GM18861 (cell line): ENCODE measurements at regions not wholly inside any gene's neighbourhood (a gene's known extent, or its start where the extent isn't known, plus 50 kb on each side); places are given as distances from the start of the nearest gene placed in this dataset.
"Not testable (repeated sequence)": the region's sequence is repeated elsewhere in the genome, so short reads cannot be mapped to it uniquely, and the experiment has no call there.

Experiments
- ATAC-seq: cut with Tn5 transposase; IDR thresholded peaks from one replicate; pipeline ENCODE4 v1.9.1; 2021; ENCODE audit not compliant: unreplicated experiment

GRCh38 chr3:89912031-89912430 lies 804.6 kb downstream of the EPHA3 start:
- ATAC-seq = no peak

DNA sequence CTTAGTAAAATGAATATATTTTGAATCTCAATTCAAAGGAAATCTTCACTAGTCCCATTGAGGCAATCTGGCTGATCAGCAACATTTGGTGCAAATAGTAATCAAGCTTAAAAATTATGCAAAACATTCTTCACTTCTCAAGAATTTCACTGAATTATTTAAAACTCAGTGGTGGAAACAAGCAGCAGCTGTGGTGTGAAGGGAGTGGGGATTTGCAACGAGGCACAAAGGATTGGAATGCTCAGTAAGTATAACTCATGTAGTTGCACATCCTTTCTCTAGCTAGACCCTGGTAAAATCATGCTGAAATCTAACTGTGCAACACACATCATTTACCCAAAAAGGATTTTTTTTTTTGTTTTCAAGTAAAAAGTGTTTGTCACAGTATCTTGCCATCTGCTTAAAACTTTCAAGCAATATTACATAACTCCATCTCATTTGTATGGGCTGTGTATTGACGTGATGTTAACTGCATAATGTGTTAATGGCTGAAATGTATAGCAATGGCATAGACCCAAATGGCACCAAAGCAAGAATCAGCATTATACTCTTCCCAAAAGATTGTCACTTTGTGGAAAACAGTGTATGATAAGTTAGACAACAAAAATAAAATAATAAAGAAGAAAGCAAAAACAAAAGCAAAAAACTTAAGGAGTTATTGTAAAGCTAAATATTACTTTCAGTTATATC lies 816.6 kb downstream of the EPHA3 start:
- ATAC-seq = no peak

DNA sequence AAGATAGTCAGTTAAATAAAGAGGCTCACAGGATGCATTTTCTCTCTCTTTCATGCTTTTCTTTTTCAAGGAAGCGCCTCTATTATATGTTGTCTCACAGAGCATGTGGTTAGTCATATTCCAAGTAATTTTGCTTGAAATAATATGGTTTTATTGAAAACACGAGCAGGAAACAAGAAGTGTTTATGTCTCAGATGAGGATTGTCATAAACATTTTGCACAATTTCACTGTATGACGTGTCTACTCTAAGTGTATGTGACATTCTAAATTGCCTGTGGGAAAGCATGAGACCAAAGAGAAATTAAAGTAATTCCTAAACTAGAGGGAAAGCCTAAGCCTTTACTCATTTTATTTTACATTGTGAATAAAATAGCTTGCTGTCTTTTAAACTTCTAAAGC lies 818.6 kb downstream of the EPHA3 start:
- no peak for ATAC-seq

DNA sequence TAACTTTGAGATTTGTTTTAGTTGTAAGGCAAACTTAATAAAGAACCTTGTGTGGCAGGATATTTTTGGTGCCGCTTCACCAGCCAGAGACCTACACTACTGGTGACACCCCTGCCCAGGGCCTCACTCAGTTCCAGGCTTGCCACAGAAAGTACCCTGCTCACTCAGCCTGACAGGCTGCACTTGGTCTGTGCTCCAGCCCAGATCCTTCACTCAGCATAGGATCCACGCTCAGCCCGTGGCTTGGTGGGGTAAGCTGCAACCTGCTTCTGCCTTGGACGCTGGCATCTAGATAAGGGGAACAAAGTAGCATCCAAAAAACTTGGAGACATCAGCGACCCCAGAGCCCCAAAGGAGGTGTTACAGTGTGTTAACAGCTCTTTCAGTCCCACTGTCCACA lies 825.5 kb downstream of the EPHA3 start:
- no peak for ATAC-seq

DNA sequence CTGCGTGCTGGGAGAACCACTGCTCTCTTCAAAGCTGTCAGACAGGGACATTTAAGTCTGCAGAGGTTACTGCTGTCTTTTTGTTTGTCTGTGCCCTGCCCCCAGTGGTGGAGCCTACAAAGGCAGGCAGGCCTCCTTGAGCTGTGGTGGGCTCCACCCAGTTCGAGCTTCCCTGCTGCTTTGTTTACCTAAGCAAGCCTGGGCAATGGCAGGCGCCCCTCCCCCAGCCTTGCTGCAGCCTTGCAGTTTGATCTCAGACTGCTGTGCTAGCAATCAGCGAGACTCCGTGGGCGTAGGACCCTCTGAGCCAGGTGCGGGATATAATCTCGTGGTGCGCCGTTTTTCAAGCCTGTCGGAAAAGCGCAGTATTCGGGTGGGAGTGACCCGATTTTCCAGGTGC lies 837.0 kb downstream of the EPHA3 start:
- ATAC-seq = not testable (repeated sequence)

DNA sequence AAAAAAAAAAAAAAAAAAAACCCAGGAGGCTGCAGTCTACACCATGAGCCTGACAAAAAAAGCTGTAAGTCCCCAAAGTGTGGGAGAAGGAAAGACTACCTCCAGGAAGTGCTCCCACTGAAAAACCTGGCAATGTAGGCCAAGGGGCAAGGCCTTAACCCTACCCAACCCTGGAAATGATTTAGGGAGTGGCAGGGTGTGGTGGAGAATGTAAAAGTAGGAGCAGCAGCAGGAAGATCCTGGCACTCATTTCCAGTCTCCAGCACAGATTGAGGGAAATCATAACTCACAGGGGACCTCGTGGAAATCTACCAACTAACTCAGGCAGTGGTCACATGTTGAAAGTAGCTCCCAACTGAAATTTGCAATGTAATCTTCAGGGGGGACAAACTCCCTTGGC lies 839.5 kb downstream of the EPHA3 start:
- ATAC-seq = no peak

DNA sequence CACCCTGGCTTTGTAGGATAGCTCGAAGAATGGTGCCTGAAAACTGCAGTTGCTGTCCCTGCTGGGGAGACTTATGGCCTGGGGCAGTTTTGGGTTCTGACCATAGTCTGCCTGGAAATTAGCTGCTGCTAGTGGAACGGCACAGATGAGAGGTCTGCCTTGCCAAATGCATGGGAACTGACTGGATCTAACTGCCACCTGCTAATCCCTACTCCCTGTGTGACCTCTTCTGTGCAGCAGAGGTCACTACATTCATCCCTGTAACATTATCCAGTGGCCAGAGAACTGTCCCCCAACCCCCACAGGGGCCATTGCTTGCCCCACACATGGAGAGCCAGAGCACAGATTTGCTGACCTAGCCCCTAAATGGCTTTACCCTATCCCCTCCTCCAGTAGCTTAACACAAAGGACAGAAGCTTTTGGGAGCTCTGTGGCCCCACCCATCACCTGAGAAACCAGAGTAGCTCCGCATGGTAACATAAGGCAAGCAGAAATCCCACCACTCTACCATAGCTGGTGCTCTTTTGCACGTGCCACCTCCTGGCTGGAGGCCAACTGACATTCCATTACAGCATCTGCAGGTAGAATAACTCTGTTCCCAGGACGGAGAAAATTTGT lies 840.0 kb downstream of the EPHA3 start:
- no peak for ATAC-seq

- no peak for ATAC-seq
Observed at GRCh38 chr3:89948008-89948407, 840.6 kb downstream of the EPHA3 start.

DNA sequence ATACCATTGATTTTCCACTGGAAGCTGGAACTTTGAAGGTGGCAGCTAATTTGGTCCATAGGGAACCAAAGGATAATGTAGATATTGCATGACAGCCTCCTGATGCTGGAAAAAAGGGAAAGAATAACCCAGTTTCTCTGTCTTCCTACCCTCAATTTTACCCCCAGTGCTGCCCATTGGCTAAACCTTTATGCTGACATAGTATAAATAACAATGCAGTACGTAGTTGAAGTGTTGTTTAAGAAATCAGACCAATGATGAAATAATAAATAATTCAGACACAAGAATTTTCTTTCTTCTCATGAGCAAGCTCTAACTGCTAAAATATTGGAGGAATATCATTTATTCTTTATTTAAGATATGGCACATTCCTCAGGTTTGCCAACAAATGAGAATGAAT lies 843.4 kb downstream of the EPHA3 start:
- no peak for ATAC-seq

DNA sequence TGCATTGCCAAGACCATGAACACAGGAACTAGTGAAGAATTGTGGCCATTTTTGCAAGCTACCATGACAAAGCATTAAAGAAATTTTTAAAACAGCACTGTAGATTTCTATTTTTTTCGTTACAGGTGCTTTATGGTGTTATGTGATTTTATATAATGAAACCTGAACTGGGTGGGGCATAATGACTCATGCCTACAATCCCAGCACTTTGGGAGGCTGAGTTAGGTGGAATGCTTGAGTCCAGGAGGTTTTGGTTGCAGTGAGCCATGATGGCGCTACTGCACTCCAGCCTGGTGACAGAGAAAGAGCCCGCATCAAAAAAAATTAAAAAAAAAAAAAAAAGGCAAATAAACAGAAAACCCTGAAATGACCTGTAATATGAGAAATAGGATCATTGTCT lies 846.7 kb downstream of the EPHA3 start:
- ATAC-seq = no peak

DNA sequence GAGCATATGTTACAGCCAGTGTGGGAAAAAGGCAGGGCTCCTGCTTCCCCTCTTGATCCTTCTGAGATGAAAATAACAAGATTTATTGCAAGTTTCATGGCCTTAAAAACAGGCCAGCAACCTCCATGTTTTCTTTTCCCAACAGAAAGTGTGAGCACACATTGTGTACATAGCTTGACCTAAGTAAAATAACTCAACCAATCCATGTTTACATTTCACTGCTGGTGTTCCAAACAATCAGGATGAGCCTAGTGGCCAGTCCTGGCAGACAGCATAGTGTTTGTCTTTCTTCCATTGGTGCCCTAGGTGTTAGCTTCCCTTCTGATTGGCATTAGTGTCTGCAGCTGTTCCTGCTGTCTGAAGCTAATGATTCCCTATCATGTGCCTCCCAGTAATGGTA lies 847.7 kb downstream of the EPHA3 start:
- ATAC-seq = no peak

DNA sequence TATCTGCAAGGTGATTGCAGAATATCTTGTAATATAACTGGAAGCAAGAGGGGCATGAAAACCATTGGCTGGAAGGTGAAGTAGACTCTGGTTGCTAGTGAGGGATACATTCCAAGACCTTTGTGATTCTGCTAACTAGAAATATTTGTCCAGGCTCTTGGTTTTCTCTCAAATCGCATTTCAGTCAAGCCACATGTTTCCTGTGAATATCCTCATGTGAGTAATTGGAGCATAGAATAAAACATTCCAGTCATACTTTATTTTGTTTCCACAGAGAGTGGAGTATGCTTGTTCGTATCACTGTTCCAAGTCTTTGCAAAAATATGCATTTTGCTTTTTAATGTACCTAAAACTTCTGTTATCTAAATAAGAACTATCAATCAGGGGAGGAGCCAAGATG lies 850.0 kb downstream of the EPHA3 start:
- no peak for ATAC-seq

DNA sequence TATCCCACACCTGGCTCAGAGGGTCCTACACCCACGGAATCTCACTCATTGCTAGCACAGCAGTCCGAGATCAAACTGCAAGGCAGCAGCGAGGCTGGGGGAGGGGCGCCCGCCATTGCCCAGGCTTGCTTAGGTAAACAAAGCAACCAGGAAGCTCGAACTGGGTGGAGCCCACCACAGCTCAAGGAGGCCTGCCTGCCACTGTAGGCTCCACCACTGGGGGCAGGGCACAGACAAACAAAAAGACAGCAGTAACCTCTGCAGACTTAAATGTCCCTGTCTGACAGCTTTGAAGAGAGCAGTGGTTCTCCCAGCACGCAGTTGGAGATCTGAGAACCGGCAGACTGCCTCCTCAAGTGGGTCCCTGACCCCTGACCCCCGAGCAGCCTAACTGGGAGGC lies 850.7 kb downstream of the EPHA3 start:
- ATAC-seq = not testable (repeated sequence)

GRCh38 chr3:89964347-89964746 lies 856.9 kb downstream of the EPHA3 start:
- no peak for ATAC-seq

DNA sequence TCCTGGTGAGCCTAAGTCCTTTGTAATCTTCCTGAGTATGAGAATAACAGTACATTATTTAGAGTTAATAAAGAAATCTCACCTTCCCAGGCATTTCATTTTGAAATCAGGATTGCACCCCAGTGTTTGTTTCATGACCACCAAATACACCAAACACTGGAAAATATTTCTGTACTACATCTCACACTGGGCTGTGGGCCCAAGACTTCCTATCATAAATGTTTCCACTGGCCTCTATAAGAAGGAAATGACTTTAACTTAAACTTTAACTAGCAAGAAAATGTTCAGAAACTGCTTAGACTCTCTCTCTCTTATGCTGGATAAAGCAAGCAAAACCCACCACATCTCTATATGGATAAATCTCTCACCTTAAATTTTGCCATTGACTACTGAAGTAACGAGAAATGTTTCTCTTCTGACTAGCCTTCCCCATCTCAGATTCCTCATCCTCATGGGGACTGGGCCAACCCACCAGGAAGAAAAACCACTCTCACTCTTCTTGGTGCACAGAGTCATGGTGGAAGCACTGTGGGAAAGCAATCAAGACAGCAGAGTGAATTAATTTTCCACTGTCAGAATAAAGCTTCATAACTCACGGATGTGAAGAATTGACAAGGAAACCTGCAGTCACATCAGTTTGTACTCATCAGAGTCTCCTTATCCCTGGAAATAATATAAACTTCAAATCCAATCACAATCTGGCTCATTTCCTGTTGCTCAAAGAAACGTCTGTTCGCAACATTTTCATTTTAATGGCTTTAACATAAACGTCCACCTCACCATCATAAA lies 859.6 kb downstream of the EPHA3 start:
- ATAC-seq = no peak

- no peak for ATAC-seq
Observed at GRCh38 chr3:89971329-89971728, 863.9 kb downstream of the EPHA3 start.

DNA sequence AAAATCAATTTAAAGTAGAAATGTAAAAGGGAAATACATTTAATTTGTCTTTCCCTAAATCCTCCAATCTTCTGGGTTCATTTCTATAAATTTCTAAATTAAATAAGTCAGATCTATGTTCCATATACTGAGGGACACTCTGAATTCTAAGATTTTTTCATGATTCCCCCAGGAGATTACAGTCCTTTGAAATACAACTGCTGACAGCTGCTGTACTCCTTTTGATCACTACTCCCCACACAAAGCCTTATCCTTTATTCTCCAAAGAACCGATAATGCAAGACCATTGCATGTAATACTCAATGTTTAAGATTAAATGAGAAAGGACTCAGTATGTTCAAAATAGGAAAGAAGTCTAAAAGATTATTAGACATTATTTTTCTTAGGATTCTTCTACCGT lies 865.7 kb downstream of the EPHA3 start:
- no peak for ATAC-seq

DNA sequence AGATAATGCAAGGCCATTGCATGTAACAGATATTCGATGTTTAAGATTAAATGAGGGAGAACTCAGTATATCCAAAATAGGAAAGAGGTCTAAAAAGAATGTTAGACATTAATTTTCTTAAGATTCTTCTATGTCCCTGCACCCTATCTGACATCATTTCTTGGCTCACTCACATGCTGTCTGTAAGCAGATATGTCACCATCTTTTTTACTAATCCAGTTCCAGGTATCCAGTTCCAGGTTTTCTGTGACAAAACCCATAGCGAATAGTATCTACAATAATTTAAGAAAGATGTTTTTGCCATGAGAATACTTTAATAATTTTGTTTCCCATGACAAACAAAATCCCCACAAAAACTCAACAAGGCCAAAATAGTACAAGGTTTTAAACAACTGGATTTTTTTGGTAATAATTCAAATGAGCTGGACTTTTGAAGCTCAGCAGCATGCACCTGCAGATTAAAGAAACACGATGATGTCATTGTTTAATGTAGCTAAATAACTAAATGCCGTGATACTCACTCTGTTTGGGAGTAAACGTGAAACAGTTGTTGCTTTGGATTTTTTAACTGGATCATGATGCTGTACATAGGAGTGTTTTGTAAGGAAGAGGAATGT lies 867.6 kb downstream of the EPHA3 start:
- no peak for ATAC-seq

DNA sequence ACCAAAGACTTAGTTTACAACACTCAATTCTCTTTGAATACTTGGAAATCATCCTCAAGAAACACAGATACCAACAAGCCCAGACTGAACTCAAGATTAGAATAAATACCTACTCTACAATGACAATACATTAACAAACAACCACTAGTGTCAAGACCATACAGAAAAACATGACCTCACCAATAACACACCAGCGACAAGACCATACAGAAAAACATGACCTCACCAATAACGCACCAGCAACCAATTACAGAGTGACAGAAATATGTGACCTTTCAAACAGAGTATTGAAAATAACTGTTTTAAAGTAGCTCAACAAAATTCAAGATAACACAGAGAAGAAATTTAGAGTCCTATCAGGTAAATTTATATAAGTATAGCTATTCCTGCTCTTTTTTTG lies 876.0 kb downstream of the EPHA3 start:
- ATAC-seq = no peak

DNA sequence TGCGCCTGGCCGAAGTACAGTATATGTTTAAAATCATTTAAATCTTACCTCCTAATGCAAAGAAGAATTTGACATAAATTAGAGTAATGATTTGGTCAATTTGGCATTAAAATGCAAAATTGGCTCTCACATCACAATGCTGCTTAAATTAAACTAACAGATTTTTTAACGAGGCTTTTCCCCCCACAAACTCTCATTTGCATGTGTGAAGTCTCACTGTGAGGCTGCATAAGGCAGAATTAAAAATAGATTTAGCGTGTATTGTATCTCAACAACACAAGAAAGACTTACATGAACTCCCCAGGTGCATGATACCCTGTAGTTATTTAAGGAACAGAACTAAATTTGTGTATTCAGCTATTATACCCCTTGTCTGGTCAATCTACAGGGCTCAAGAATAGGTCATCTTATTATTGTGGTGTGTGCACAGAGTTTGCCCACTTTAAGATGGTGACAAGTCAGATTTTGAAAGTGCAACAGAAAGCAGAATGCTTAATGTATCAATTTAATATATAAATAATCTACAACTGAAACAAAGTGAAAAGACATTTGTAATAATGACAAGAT lies 897.9 kb downstream of the EPHA3 start:
- no peak for ATAC-seq

- no peak for ATAC-seq
Observed at GRCh38 chr3:90007778-90008499, 900.5 kb downstream of the EPHA3 start.
